ENCODE measurements at regions not wholly inside any gene's neighbourhood (a gene's known extent, or its start where the extent isn't known, plus 50 kb on each side); places are given as distances from the start of the nearest gene placed in this dataset.
"Not testable (repeated sequence)": the region's sequence is repeated elsewhere in the genome, so short reads cannot be mapped to it uniquely, and the experiment has no call there.

GRCh38 chr12:34142430-34142829 lies 120.1 kb downstream of the ALG10 start:
- TF ChIP-seq, protein P1, sequence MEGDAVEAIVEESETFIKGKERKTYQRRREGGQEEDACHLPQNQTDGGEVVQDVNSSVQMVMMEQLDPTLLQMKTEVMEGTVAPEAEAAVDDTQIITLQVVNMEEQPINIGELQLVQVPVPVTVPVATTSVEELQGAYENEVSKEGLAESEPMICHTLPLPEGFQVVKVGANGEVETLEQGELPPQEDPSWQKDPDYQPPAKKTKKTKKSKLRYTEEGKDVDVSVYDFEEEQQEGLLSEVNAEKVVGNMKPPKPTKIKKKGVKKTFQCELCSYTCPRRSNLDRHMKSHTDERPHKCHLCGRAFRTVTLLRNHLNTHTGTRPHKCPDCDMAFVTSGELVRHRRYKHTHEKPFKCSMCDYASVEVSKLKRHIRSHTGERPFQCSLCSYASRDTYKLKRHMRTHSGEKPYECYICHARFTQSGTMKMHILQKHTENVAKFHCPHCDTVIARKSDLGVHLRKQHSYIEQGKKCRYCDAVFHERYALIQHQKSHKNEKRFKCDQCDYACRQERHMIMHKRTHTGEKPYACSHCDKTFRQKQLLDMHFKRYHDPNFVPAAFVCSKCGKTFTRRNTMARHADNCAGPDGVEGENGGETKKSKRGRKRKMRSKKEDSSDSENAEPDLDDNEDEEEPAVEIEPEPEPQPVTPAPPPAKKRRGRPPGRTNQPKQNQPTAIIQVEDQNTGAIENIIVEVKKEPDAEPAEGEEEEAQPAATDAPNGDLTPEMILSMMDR (conservative IDR thresholded peaks at IDR 0.05; ENCODE audit: low read depth, low read length), result no peak
- no peak for DNase-seq (ENCODE audit: low read depth)
- H3K4me3 ChIP-seq (ENCODE audit: low read length), result no peak overlapping the region

GRCh38 chr12:34151019-34151418 lies 128.7 kb downstream of the ALG10 start:
- TF ChIP-seq, protein P1 (conservative IDR thresholded peaks at IDR 0.05; ENCODE audit: low read depth, low read length), result no peak
- DNase-seq (ENCODE audit: low read depth), result no peak
- no peak overlapping the region for H3K4me3 ChIP-seq (ENCODE audit: low read length)

DNA sequence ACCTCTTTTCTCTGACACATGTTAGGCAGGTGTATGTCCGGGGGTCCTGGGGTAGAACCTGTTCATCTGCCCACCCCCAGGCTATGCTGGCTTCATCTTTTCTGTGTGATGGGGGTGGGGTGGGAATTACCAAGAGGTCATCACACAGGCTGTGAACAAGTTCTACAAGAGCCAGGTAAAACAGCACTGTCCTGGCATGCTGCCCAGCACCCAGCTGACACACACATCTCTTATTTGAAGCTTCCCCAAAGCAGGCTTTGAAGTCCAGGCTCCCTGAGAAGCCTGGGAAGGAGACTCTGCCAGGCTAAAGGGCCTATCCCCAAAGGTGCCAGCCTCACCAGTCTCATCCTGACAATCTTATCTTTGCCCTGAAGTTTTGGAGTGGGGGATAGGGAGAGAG lies 141.1 kb downstream of the ALG10 start:
- no peak overlapping the region for H3K4me3 ChIP-seq (ENCODE audit: low read length)
- TF ChIP-seq, protein P1 (conservative IDR thresholded peaks at IDR 0.05; ENCODE audit: low read depth, low read length), result no peak
- DNase-seq (ENCODE audit: low read depth), result no peak

- no peak overlapping the region for H3K4me3 ChIP-seq (ENCODE audit: low read length)
- DNase-seq (ENCODE audit: low read depth), result no peak
- TF ChIP-seq, protein P1 (conservative IDR thresholded peaks at IDR 0.05; ENCODE audit: low read depth, low read length), result no peak
These were observed 144.2 kb downstream of the ALG10 start for GRCh38 chr12:34166427-34167060.

DNA sequence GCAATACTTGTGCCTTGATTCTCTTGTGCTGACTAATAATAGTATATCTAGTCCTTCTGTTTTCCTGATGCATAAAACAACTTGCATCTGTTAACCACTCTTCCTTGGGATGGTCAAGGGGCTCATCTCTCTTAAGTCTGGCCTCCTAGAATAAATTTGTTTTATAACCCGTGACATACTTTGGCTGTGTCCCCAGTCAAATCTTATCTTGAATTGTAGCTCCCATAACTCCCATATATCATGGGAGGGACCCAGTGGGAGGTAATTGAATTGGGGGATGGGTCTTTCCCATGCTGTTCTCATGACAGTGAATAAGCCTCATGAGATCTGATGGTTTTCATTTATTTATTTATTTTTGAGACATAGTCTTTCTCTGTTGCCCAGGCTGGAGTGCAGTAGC lies 146.2 kb downstream of the ALG10 start:
- not testable (repeated sequence) for DNase-seq (ENCODE audit: low read depth); H3K4me3 ChIP-seq (ENCODE audit: low read length)

DNA sequence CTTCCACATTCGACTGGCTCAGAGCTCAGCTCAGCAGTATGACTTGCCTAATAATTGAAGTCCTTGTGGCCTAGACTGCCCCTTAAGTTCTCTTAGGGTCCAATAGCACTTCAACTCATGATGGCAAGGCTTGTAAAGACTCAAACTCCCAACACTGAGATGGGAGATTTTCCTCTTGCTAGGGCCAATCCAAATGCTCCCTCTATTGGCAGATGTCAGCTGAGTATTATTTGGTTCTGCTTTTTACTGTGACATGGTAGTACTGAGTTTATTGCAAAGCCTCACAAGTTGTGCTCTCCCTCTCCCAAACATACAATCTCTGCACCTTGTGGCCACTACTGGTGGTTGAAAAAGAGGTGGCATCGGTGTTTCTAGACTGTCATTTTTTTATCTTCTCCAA lies 164.2 kb downstream of the ALG10 start:
- no peak overlapping the region for H3K4me3 ChIP-seq (ENCODE audit: low read length)
- DNase-seq (ENCODE audit: low read depth), result no peak
- TF ChIP-seq, protein P1 (conservative IDR thresholded peaks at IDR 0.05; ENCODE audit: low read depth, low read length), result no peak

DNA sequence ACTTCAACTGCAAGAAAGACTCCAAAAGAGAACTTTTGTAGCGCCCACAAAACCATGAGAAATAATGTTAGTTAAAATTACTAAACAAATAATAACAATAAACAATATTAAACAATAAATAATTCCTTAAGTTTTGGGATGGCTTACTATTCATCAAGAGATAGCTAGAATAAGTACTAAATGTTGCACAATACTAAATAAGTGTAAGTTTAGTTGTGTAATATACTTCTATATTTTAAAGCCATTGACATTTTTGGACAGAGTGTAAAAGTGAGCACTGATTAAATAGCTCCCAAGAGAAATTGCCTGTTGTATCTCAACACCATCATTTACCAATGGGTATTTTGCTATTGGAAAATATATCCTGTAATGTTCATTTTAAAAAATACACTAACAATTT lies 166.7 kb downstream of the ALG10 start:
- no peak for DNase-seq (ENCODE audit: low read depth)
- H3K4me3 ChIP-seq (ENCODE audit: low read length), result no peak overlapping the region
- TF ChIP-seq, protein P1 (conservative IDR thresholded peaks at IDR 0.05; ENCODE audit: low read depth, low read length), result no peak
